GM21381 (cell line): ENCODE measurements at regions not wholly inside any gene's neighbourhood (a gene's known extent, or its start where the extent isn't known, plus 50 kb on each side); places are given as distances from the start of the nearest gene placed in this dataset.
"Not testable (repeated sequence)": the region's sequence is repeated elsewhere in the genome, so short reads cannot be mapped to it uniquely, and the experiment has no call there.

ENCODE experiments used
- ATAC-seq: cut with Tn5 transposase; IDR thresholded peaks from one replicate; pipeline ENCODE4 v1.9.1; 2021; ENCODE audit warnings: mild to moderate bottlenecking, moderate library complexity; ENCODE audit not compliant: unreplicated experiment

- no peak for ATAC-seq
Observed at GRCh38 chr6:77089776-77090175, 373.5 kb downstream of the HTR1B start.

- ATAC-seq, result not testable (repeated sequence)
Observed at GRCh38 chr6:77087794-77088318, 375.4 kb downstream of the HTR1B start.

DNA sequence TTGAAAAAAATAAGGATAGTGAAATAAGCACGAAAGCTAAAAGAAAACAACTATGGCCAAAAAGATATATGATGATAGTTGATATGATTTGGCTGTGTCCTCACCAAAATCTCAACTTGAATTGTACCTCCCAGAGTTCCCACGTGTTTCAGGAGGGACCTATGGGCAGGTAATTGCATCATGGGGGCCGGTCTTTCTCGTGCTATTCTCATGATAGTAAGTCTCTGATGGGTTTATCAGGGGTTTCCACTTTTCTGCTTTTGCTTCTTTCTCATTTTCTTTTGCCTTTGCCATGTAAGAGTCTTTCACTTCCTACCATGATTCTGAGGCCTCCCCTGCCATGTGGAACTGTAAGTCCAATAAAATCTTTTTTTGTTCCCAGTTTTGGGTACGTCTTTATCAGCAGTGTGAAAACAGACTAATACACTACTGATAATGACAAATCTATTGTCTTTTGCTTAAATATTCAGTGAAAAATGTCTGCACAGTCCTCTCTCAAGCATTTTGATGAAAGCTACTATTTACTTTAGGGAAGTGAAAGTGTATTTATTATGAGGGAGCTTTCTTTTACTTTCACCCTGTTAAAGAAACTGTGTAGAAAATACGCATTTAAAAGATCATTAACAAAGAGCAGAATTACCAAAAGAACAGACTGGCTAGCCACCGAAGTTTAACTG lies 389.1 kb downstream of the HTR1B start:
- ATAC-seq, result no peak

DNA sequence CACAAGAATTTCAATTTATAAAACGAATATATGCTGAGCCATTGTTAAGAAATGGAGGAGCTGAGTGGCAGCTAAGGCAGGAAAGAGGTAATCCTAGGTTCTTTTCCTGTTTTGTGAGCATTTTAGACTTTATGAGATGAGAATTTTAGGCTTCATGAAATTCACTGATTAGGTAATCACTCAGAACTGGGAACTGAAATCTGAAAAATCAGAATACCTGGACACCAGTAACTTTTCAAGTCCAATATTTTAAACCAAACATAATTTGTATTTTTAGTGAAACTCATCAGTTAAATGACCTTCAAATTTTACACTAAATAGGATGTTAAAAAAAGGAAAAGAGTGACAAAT lies 389.9 kb downstream of the HTR1B start:
- no peak for ATAC-seq

- ATAC-seq, result no peak
Observed at GRCh38 chr6:77072694-77073409, 390.4 kb downstream of the HTR1B start.

- ATAC-seq, result no peak
Observed at GRCh38 chr6:77063494-77063893, 399.8 kb downstream of the HTR1B start.

- ATAC-seq, result no peak
Observed at GRCh38 chr6:77055711-77056110, 407.6 kb downstream of the HTR1B start.

- no peak for ATAC-seq
Observed at GRCh38 chr6:77040568-77041195, 422.6 kb downstream of the HTR1B start.

GRCh38 chr6:77038807-77039206 lies 424.5 kb downstream of the HTR1B start:
- ATAC-seq, result no peak

GRCh38 chr6:77037439-77037838 lies 425.9 kb downstream of the HTR1B start:
- no peak for ATAC-seq

- no peak for ATAC-seq
Observed at GRCh38 chr6:77036400-77036799, 426.9 kb downstream of the HTR1B start.

DNA sequence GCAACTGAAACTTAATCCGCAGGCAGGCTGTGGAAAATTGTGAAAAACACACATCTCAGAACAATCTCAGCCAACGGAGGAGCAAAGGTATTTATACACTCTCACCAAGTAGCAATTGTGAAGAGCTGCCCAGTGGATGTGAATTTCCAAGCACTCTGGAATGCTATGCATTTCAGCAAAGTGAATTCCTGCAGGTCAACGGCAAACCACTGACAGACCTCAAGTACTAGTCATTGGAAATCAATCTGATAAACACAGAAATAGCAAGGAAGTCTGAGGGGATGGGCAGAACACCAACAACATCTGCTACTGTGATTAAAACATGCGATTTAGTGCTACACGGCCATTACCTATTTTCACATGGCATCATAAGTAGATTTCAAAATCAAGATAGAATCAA lies 429.1 kb downstream of the HTR1B start:
- no peak for ATAC-seq

- no peak for ATAC-seq
Observed at GRCh38 chr6:77030929-77031674, 432.2 kb downstream of the HTR1B start.

DNA sequence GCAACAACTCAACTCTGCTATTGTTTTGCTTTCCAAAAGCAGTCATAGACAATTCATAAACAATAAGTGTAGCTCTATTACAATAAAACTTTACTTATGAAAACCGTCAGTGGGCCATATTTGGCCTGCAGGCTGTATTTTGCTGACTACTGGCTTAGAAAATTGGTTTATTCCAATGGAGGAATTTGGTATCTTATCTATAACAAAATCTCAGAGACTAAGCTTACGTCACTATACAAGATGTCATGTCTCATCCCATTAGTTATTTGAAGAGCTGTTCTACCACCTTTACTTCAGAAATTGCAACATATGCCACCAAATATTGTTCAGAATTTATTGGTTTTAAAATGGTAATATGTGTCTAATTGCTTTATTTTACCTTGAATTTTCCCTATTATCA lies 436.9 kb downstream of the HTR1B start:
- ATAC-seq, result no peak

DNA sequence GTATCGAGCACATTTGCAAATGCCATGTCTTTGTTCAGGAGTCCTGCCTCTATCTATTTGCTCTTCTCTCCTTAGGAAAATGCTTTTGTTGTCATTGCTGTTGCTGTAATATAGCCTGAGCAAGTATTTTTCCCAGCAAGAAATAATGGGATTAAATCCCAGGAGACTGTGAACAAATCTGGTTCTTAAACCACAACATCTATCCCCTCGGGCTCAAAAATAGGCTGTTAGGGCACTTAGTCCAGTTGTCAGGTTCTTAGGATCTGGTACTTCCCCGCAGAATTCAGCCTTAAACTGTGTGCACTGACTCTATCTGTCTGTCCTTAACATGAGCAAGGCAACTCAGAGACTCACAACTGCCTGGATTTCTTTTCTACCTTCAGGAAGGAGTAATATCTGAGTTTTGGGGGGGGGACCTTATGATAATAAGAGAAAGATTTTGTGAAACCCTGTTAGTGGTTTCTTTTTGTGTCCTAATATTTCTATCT lies 437.5 kb downstream of the HTR1B start:
- ATAC-seq, result no peak

DNA sequence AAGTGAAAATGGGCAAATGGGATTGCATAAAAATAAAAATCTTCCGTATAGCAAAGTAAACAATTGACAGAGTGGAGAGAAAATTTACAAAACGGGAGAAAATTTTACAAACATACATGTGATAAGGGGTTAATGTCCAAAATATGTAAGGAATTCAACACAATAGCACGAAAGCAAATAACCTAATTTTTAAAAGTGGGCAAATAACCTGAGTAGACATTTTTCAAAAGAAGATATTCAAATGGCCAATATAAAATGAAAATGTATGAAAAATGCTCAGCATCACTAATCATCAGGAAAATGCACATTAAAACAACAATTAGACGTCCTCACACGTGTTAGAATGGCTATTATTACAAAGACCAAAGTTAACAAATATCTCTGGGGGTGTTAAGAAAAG lies 441.5 kb downstream of the HTR1B start:
- no peak for ATAC-seq

DNA sequence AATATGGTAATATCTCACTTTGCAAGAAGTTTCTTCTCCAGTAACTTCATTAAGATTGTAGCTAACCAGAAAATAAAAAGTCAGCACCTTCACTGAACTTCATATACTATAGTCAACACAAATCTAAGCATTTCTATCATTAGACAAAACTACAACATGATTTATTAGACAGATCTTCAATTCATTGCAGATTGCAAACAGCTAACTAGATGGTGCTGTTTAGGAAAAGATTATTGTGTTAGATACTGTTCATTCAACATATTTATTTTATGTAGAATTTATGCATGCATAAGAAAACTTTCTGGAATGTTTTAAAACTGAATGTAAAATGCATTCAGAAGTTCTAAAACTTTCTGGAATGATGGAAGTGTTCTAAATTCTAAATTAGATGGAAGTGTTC lies 442.1 kb downstream of the HTR1B start:
- ATAC-seq, result no peak

DNA sequence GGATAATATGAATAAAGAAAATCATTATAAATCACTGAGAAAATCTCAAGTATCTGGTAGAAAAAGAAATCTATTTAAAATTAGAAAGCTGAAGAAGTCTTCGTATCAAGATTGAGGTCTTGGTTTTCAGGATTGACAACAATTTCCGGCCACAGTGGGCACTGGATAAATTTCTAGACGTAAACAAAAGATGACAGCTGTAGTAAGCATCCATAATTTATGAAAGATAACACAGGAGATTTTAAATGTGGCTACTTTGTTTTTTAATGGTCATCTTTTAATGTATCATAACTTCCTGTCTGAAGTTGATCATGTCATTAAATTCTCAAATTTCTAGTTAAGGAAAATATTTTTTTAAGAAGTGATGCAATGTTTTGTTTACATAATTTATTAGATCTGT lies 444.2 kb downstream of the HTR1B start:
- ATAC-seq, result no peak

- no peak for ATAC-seq
Observed at GRCh38 chr6:77017537-77017936, 445.8 kb downstream of the HTR1B start.

DNA sequence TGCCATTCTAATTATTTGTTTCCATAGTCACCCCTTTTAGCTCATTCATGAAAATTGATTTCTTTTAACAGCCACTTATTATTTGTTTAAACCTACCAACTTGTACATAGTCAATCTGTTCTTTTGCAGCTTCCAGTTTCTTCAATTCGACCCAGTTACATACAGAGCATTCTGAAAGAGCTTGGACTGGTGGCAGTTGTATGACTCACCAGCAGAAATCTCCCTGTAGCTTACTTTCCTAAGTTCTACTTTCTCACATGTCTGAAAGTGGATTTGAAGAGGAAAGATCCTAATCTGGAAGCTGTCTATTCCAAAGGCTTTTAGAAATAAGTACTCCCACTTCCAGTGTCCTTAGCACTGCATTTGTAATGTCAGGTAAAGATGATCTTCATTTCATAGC lies 447.9 kb downstream of the HTR1B start:
- no peak for ATAC-seq

DNA sequence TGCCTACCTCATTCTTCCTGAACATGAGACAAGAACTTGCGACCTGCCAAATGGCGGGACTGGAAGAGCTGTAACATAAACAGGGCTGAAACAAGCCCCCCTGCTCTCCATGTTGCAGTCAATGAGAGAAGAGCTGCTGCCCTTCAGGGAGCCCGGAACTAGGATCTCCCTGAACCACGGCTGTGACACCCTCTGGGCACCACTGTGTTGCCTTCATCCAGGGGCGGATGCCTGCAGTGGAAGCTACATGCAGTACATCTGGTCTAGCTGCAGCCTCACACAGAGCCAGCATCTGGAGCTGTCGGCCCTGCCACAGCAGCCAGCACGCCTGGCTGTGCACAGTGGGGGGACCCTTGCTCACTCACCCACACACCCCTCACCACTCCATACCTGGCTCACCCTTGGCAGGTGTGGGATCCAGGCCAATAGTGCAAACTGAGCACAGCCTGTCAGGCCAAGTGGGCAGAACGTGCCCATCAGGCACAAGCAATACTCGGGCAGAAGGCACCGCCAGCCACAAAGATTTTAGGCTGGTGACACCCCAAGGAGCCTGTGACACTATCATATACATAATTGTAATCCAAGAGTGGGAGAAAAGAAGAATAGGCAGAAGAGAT lies 451.3 kb downstream of the HTR1B start:
- no peak for ATAC-seq
